ENCODE measurements at regions not wholly inside any gene's neighbourhood (a gene's known extent, or its start where the extent isn't known, plus 50 kb on each side); places are given as distances from the start of the nearest gene placed in this dataset.

GRCh38 chr3:86739244-86739643, 251.7 kb downstream of the VGLL3 start:
- Histone ChIP-seq H3K4me3 (no peak overlapping the region), H3K9me3 (no peaks in the 10 kb centered on the region), H3K36me3 (ENCODE audit: low read depth) (no peaks in the 10 kb centered on the region), H3K4me1 (ENCODE audit: low read depth) (no peaks in the 10 kb centered on the region)
- TF ChIP-seq CTCF (IDR thresholded peaks at IDR 0.05): no peak
- intact Hi-C loops (cut with DNase I, micrococcal nuclease): no loop called here
- no peak for ATAC-seq
- no peak for DNase-seq

- H3K4me3 ChIP-seq: no peak overlapping the region
- no peaks in the 10 kb centered on the region for H3K4me1 ChIP-seq (ENCODE audit: low read depth)
- intact Hi-C loops (cut with DNase I, micrococcal nuclease): no loop called here
- no peaks in the 10 kb centered on the region for H3K9me3 ChIP-seq
- DNase-seq: no peak
- TF ChIP-seq CTCF (IDR thresholded peaks at IDR 0.05): no peak
- no peaks in the 10 kb centered on the region for H3K36me3 ChIP-seq (ENCODE audit: low read depth)
- ATAC-seq: no peak
These were observed 252.3 kb downstream of the VGLL3 start for GRCh38 chr3:86738684-86739083.

GRCh38 chr3:86737517-86737916, 253.4 kb downstream of the VGLL3 start:
- H3K4me3 ChIP-seq: no peak overlapping the region
- DNase-seq (no peak), ATAC-seq (no peak)

GRCh38 chr3:86733257-86733656, 257.7 kb downstream of the VGLL3 start:
- ATAC-seq (no peak), DNase-seq (no peak)
- no peaks in the 10 kb centered on the region for H3K36me3 ChIP-seq (ENCODE audit: low read depth)
- intact Hi-C loops (cut with DNase I, micrococcal nuclease): no loop called here
- no peak for TF ChIP-seq CTCF (IDR thresholded peaks at IDR 0.05)
- H3K4me3 ChIP-seq: no peak overlapping the region
- H3K9me3 ChIP-seq: no peaks in the 10 kb centered on the region
- no peaks in the 10 kb centered on the region for H3K4me1 ChIP-seq (ENCODE audit: low read depth)

More at GRCh38 chr3:86737517-86737916, 253.4 kb downstream of the VGLL3 start:
- intact Hi-C loops (cut with DNase I, micrococcal nuclease): no loop called here
- TF ChIP-seq CTCF (IDR thresholded peaks at IDR 0.05): no peak
- no peaks in the 10 kb centered on the region for H3K4me1 ChIP-seq (ENCODE audit: low read depth)
- no peaks in the 10 kb centered on the region for H3K9me3 ChIP-seq
- no peaks in the 10 kb centered on the region for H3K36me3 ChIP-seq (ENCODE audit: low read depth)

- DNase-seq (no peak), ATAC-seq (no peak)
- no peaks in the 10 kb centered on the region for H3K4me1 ChIP-seq (ENCODE audit: low read depth)
- no peaks in the 10 kb centered on the region for H3K9me3 ChIP-seq
- no peak for TF ChIP-seq CTCF (IDR thresholded peaks at IDR 0.05)
- no peaks in the 10 kb centered on the region for H3K36me3 ChIP-seq (ENCODE audit: low read depth)
- H3K4me3 ChIP-seq: no peak overlapping the region
- intact Hi-C loops (cut with DNase I, micrococcal nuclease): no loop called here
These were observed 259.4 kb downstream of the VGLL3 start for GRCh38 chr3:86731501-86731901.

- TF ChIP-seq CTCF (IDR thresholded peaks at IDR 0.05): no peak
- DNase-seq (no peak), ATAC-seq (no peak)
- no peaks in the 10 kb centered on the region for H3K36me3 ChIP-seq (ENCODE audit: low read depth)
- H3K4me3 ChIP-seq: no peak overlapping the region
- H3K4me1 ChIP-seq (ENCODE audit: low read depth): no peaks in the 10 kb centered on the region
- H3K9me3 ChIP-seq: no peaks in the 10 kb centered on the region
- intact Hi-C loops (cut with DNase I, micrococcal nuclease): no loop called here
These were observed 267.5 kb downstream of the VGLL3 start for GRCh38 chr3:86723433-86723832.

All from mucosa of descending colon (tissue), 3 donors.